HepG2 (cell line): ENCODE measurements at regions not wholly inside any gene's neighbourhood (a gene's known extent, or its start where the extent isn't known, plus 50 kb on each side); places are given as distances from the start of the nearest gene placed in this dataset.

Experiments used
- ATAC-seq: fragments of 200-7000 bp; cut with Tn5 transposase; 3 replicates; pipeline ENCODE4 v1.9.1; 2020; ENCODE audit warnings: mild to moderate bottlenecking, moderate library complexity
- BruUV-seq: library from RNA; stranded (reverse); fragments of 400-500 nt; replicated peaks from 2 replicates; lab custom pipeline; 2021; lab: Mats Ljungman, UMichigan
- CTCF ChIA-PET: fragments of 300-600 bp; formaldehyde crosslinking; extraction: SDS; loops from one replicate; lab custom pipeline; 2021; ENCODE audit warnings: low total read pairs, inconsistent platforms, low intra/inter-chr PET ratio; lab: Yijun Ruan, JAX
- POLR2A ChIA-PET: fragments of 350-600 bp; sonication (Branson Sonifier 250); formaldehyde crosslinking; loops from one replicate; lab custom pipeline; 2020; ENCODE audit warnings: antibody characterized with exemption, inconsistent platforms; lab: Yijun Ruan, JAX
- DNase-seq: peaks from one replicate; pipeline ENCODE4 v3.0.0-alpha.2; 2015; ENCODE audit warnings: low spot score
- FAIRE-seq: peaks from 3 replicates; lab custom pipeline; 2011; peaks lifted over from hg19 to GRCh38; lab: Jason Lieb, UNC
- H2AFZ ChIP-seq: one replicate; pipeline ENCODE4 v1.6.1; 2011; ENCODE audit warnings: low read length, inconsistent platforms
- H3K27ac ChIP-seq: fragments of 300-600 bp; 3 replicates; pipeline ENCODE4 v1.8.0; 2011; ENCODE audit warnings: mixed run types, mild to moderate bottlenecking, mixed read lengths, low read length, inconsistent platforms; ENCODE audit not compliant: insufficient read depth; ENCODE audit errors: extremely low read length
- H3K27me3 ChIP-seq, 2 experiments: fragments of 200-600 bp in 1 of 2; 2 replicates in 1 of 2; 3 replicates in 1 of 2; pipeline versions ENCODE4 v1.6.0 to v1.8.0; 2011; ENCODE audit warnings: low read length in 2 of 2, mild to moderate bottlenecking in 2 of 2, moderate library complexity in 2 of 2, inconsistent platforms in 1 of 2; ENCODE audit not compliant: insufficient read depth in 2 of 2, control insufficient read depth in 1 of 2
- H3K36me3 ChIP-seq, 2 experiments: fragments of 200-600 bp in 1 of 2; replicated peaks in 1 of 2; 2 replicates in 1 of 2; 3 replicates in 1 of 2; pipeline versions ENCODE4 v1.5.1 to v1.8.0; 2011; ENCODE audit warnings: low read length in 2 of 2, inconsistent platforms in 1 of 2; ENCODE audit not compliant: insufficient read depth in 2 of 2, control insufficient read depth in 1 of 2
- H3K4me1 ChIP-seq: 2 replicates; pipeline ENCODE4 v1.5.1; 2012; ENCODE audit warnings: low read length, inconsistent platforms; ENCODE audit not compliant: insufficient read depth
- H3K4me2 ChIP-seq: 2 replicates; pipeline ENCODE4 v1.6.0; 2011; ENCODE audit warnings: low read depth, low read length, inconsistent platforms
- H3K4me3 ChIP-seq, 3 experiments: fragments of 200-600 bp in 1 of 3; sonication (generic), shearing (Covaris generic) in 1 of 3; replicated peaks in 1 of 3; 2 replicates each; pipeline ENCODE4 v1.5.1; 2011 to 2016; ENCODE audit warnings: low read length in 3 of 3, inconsistent platforms in 2 of 3, low read depth in 2 of 3, mild to moderate bottlenecking in 2 of 3, control low read depth in 1 of 3, mixed read lengths in 1 of 3; ENCODE audit not compliant: insufficient read depth in 1 of 3
- H3K79me2 ChIP-seq: one replicate; pipeline ENCODE4 v1.6.1; 2011; ENCODE audit warnings: low read length, inconsistent platforms; ENCODE audit not compliant: insufficient read depth
- H3K9ac ChIP-seq: 2 replicates; pipeline ENCODE4 v1.6.0; 2011; ENCODE audit warnings: mild to moderate bottlenecking, low read depth, low read length, inconsistent platforms; ENCODE audit not compliant: insufficient read depth
- H3K9me3 ChIP-seq: 2 replicates; pipeline ENCODE4 v1.5.1; 2012; ENCODE audit warnings: mild to moderate bottlenecking, low read length
- H4K20me1 ChIP-seq: 2 replicates; pipeline ENCODE4 v1.6.0; 2011; ENCODE audit warnings: inconsistent platforms, mild to moderate bottlenecking, low read length, moderate library complexity; ENCODE audit not compliant: insufficient read depth
- AHDC1 ChIP-seq: sonication (generic); formaldehyde crosslinking; IDR thresholded peaks from 2 replicates; pipeline ENCODE4 v1.5.1; 2020; ENCODE audit warnings: mild to moderate bottlenecking, missing genetic modification reagents, borderline replicate concordance
- BRCA1 ChIP-seq: sonication (generic); formaldehyde crosslinking; IDR thresholded peaks from 2 replicates; pipeline ENCODE4 v1.4.0; 2020; ENCODE audit warnings: missing genetic modification reagents
- GPN1 ChIP-seq: sonication (generic); formaldehyde crosslinking; IDR thresholded peaks from 2 replicates; pipeline ENCODE4 v1.5.1; 2020; ENCODE audit warnings: missing genetic modification reagents, borderline replicate concordance
- HOXA3 ChIP-seq: sonication (generic); formaldehyde crosslinking; IDR thresholded peaks from 2 replicates; pipeline ENCODE4 v1.5.0; 2020; ENCODE audit warnings: missing genetic modification reagents
- POGK ChIP-seq: sonication (generic); formaldehyde crosslinking; conservative IDR thresholded peaks from 2 replicates; pipeline ENCODE4 v1.8.0; 2022; ENCODE audit warnings: mild to moderate bottlenecking, moderate library complexity, missing genetic modification reagents
- RARA ChIP-seq: IDR thresholded peaks from 2 replicates; pipeline ENCODE4 v1.6.1; 2016; ENCODE audit warnings: missing genetic modification reagents, missing compliant biosample characterization
- RBM22 ChIP-seq: fragments of 200-400 bp; formaldehyde crosslinking; optimal IDR thresholded peaks from 2 replicates; pipeline ENCODE3; 2017; ENCODE audit warnings: mild to moderate bottlenecking, low read length, moderate library complexity
- TERF1 ChIP-seq: sonication (generic); formaldehyde crosslinking; IDR thresholded peaks from 2 replicates; pipeline ENCODE4 v1.8.0; 2022; ENCODE audit warnings: mild to moderate bottlenecking, missing genetic modification reagents, moderate library complexity
- U2AF2 ChIP-seq: fragments of 200-400 bp; formaldehyde crosslinking; IDR thresholded peaks from 2 replicates; pipeline ENCODE4 v1.6.1; 2017; ENCODE audit warnings: low read depth, mild to moderate bottlenecking, low read length
- ZNF180 ChIP-seq: sonication (generic); formaldehyde crosslinking; IDR thresholded peaks from 2 replicates; pipeline ENCODE4 v1.4.0; 2020; ENCODE audit warnings: low read depth, missing genetic modification reagents, borderline replicate concordance
- ZNF546 ChIP-seq: sonication (generic); formaldehyde crosslinking; conservative IDR thresholded peaks from 2 replicates; pipeline ENCODE4 v1.8.1; 2023; ENCODE audit warnings: mild to moderate bottlenecking, missing genetic modification reagents
- ZNF589 ChIP-seq: sonication (generic); formaldehyde crosslinking; conservative IDR thresholded peaks from 2 replicates; pipeline ENCODE4 v1.8.0; 2022; ENCODE audit warnings: mild to moderate bottlenecking, moderate library complexity, missing genetic modification reagents
- ZSCAN29 ChIP-seq: sonication (generic); formaldehyde crosslinking; conservative IDR thresholded peaks from 2 replicates; pipeline ENCODE4 v1.4.0; 2020; ENCODE audit warnings: mild to moderate bottlenecking, missing genetic modification reagents
- ZUFSP ChIP-seq: sonication (generic); formaldehyde crosslinking; IDR thresholded peaks from 2 replicates; pipeline ENCODE4 v1.9.0; 2021; ENCODE audit warnings: missing genetic modification reagents, mild to moderate bottlenecking, borderline replicate concordance
- WGBS: methylation state at CpG from one replicate; pipeline ENCODE4 v1.1.6; 2017; ENCODE audit warnings: low lambda C conversion rate; 5-methylcytosine and 5-hydroxymethylcytosine counted together
- in situ Hi-C: cut with HindIII; loops from 2 replicates; pipeline ENCODE4 v1.10.0; 2017; ENCODE audit warnings: low pct_unique_long_range_greater_than_20kb; ENCODE audit not compliant: extremely low pct_ligation_motif_present
- intact Hi-C: fragments of 100-400 bp; cut with micrococcal nuclease; formaldehyde crosslinking; loops from one replicate; pipeline ENCODE4 v1.10.0; 2022; ENCODE audit not compliant: unreplicated experiment

- Histone ChIP-seq H3K79me2 (no peaks in the 10 kb centered on the region), H3K4me2 (no peak overlapping the region), H3K36me3 (no peaks in the 10 kb centered on the region), H3K27ac (no peak overlapping the region), H2AFZ (no peak overlapping the region), H3K4me1 (no peaks in the 10 kb centered on the region), H4K20me1 (no peaks in the 10 kb centered on the region), H3K9me3 (no peaks in the 10 kb centered on the region), H3K4me3 (no peak overlapping the region), H3K9ac (no peak overlapping the region), H3K27me3 (no peaks in the 10 kb centered on the region)
- 0% methylated on average over 1 of the region's 1 CpG for WGBS
- FAIRE-seq (no peak), ATAC-seq (no peak), DNase-seq (no peak)
- intact Hi-C loops: no loop called here
- POLR2A ChIA-PET: no interaction called here
- in situ Hi-C loops: no loop called here
- no TSS peak for BruUV-seq
- CTCF ChIA-PET: no interaction called here
- TF ChIP-seq U2AF2: no peak
- TF ChIP-seq HOXA3 (CRISPR knock-in tag): no peak
- no peak for TF ChIP-seq RBM22
- no peak for TF ChIP-seq BRCA1
- TF ChIP-seq ZUFSP (CRISPR knock-in tag): no peak
- no peak for TF ChIP-seq RARA (CRISPR knock-in tag)
- TF ChIP-seq TERF1 (CRISPR knock-in tag): no peak
- TF ChIP-seq GPN1: no peak
- no peak for TF ChIP-seq ZSCAN29
- TF ChIP-seq ZNF546 (CRISPR knock-in tag): no peak
- no peak for TF ChIP-seq POGK (CRISPR knock-in tag)
- no peak for TF ChIP-seq ZNF180
- TF ChIP-seq ZNF589: no peak
- no peak for TF ChIP-seq AHDC1 (CRISPR knock-in tag)
Observed at GRCh38 chr7:10723832-10724231, 249.8 kb upstream of the PHF14 start.
